Stimulated activated naive CD4-positive, alpha-beta T cell treated with Interleukin-2 at 50 U/mL for 16 hours (primary cell): ENCODE measurements at regions not wholly inside any gene's neighbourhood (a gene's known extent, or its start where the extent isn't known, plus 50 kb on each side); places are given as distances from the start of the nearest gene placed in this dataset.

Experiments
- DNase-seq: peaks from one replicate; lab custom pipeline; 2025; lab: John Stamatoyannopoulos, UW

GRCh38 chr7:155993420-155994278, 181.4 kb upstream of the SHH start:
- no peak for DNase-seq

DNA sequence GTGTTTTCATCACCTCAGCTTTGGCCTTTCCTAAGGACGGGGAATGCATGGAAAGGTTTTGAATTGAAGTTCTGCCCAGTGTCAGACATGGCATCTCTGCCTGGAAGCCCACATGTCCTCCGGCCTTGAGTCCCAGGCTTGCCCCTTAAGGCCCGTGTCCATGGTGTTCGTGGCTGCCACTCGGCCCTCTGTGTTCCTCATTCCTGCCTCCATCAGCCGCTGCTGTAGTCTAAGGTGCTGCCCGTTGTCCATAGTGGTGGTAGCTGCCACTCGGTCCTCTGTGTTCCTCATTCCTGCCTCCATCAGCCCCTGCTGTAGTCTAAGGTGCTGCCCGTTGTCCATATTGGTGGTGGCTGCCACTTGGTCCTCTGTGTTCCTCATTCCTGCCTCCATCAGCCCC, 180.7 kb upstream of the SHH start:
- no peak for DNase-seq

DNA sequence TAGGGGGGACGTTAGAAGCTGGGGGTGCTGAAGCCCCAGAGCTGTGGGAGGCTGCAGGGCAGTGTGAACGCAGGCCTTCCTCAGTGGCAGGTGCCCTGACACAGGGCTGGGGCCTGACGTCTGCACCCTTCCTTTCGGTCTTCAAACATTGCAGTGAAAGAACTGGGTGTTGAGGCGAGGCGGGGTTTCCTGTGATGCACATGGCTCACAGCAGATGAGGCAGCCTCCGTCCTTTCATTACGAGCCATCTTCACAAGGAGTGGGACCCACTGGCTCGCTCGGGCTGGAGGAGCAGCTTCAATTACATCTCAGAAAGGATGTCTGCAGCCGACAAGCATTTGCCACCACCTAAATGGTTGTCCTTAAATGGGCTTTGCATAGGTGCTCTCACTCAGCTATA, 180.3 kb upstream of the SHH start:
- DNase-seq = no peak

DNA sequence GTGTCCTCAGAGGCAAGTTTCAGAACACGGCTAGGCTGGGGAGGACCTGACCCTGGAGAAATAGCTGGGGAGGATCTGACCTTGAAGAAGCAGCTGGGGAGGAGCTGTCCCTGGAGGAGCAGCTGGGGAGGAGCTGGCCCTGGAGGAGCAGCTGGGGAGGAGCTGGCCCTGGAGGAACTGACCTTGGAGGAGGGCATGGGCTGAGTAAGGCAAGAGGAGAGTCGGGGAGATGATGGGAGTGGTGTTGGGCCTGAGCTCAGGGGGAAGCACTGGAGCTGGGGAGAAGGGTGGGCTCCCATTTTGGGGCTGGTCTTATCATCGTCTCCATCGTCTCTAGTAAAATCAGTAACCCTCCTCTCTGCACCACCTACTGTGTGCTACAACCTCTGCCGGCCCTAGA, 179.8 kb upstream of the SHH start:
- no peak for DNase-seq

- no peak for DNase-seq
Observed at GRCh38 chr7:155991470-155991869, 179.2 kb upstream of the SHH start.

GRCh38 chr7:155988416-155988815, 176.2 kb upstream of the SHH start:
- no peak for DNase-seq

DNA sequence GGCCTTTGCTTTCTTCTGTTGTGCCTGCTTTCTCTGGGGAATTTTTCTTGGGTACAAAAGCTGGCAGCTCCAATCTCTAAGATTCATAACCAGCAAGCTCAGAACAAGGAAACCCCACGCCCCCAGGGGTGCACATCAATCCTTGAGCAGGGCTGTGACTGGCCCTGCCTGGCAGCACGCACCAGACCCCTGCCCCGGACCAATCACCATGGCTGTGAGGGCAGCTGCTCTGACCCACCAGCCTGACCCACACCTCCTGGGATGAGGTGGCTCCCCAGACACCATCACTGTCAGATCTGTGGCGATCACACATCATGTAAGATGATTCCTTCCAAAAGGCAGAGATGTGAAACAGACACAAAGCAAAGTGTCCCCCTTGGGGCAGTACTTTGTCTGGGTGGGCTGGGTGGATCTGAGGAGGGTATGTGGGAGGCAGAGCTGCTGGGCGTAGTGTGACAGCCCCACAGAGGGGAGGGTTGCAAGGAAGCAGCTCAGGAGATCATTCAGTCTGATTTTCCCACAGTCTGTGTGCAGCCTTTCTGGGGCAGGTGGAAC, 175.5 kb upstream of the SHH start:
- DNase-seq = no peak

DNA sequence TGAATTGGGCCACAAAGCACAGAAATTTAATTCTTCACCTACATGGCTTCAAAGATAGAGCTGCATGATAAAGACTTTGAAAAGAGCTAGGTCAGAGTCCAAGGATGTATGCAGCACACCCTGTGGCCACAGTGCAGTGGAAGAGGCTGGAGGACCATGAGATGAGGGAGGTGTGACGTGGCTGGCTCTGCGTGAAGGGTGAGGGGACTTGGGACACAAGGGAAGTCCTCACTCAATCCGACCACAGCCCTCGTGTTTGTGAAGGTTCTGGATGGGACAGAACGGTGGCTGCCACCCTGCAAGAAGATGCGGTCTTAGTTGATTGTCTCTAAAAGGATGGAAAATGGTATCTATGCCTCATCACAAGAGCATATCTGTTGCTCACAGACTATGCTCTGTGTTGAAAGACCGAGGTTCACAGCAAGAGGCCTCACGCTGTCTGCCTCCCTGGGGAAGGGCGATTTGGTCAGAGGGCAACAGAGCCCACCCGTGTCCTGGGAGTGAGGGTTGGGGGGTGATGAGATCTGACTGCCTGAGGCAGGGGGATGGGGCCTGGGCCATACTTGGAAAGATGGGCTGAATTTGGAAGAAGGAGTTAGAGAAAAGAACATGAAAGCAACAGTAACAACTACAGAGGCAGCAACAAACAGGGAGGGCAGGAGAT, 174.4 kb upstream of the SHH start:
- DNase-seq = no peak

DNA sequence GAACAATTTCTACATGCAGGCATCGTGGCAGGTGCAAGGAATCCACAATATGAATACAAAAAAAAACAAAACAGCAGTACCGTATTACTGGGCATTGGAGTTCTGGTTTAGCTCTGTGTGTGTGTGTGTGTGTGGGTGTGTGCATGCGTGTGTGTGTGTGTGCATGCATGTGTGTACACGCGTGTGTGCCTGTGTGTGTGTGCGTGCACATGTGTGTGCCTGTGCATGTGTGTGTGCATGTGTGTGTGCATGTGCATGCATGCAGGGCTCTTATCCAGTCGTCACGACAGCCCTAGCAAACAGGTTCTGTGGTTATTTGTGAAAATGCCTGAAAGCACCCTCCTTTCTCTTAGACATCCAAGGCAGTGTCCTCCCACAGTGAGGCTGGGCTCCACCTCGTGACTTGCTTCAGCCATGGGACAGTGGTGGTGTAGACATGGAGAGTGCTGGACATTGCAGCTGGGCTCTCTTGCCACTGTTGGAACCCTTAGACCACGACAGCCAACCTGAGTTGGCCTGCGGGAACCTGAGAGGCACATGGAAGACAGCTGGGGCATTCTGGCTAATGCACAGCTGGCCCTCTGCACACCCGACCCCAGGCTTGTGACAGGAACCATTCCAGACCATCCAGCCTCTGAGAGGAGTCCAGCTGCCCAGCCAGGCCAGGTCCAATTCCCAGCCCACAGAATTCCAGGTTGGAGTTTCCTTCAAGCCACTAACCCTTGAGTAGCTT, 173.4 kb upstream of the SHH start:
- no peak for DNase-seq

- no peak for DNase-seq
Observed at GRCh38 chr7:155984609-155985405, 172.5 kb upstream of the SHH start.

- DNase-seq = no peak
Observed at GRCh38 chr7:155984028-155984580, 171.8 kb upstream of the SHH start.

- no peak for DNase-seq
Observed at GRCh38 chr7:155983176-155983815, 171.0 kb upstream of the SHH start.

DNA sequence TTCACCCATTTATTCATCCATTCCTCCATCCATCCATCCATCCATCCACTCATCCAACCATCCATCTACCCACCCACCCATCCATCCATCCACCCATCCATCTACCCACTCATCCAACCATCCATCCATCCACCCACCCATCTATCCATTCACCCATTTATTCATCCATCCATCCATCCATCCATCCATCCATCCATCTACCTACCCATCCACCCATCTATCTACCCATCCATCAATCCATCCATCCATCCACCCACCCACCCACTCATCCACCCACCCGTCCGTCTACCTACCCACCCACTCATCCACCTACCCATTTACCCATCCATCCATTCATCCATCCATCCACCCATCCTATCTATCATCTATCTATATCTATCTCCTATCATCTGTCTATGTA, 169.4 kb upstream of the SHH start:
- DNase-seq = no peak

GRCh38 chr7:155980841-155981240, 168.6 kb upstream of the SHH start:
- DNase-seq = no peak

DNA sequence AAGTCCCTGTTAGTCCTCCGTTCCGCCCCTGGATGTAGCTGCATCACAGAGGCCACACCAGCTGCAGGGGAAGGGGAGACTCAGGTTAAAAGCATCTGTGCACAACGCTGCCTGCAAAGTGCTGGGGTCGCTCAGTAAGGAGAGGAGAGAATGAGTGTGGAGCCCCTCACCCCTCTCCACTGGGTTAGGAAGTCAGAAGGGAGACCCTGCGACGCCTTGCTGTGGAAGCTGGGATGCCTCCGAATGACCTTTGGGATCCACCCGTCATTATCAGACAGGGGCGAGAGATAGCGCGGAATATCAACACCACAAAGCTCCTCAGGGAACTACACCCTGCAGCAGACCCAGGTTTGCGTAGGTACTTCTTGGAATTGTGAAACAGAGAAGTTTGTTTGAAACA, 167.7 kb upstream of the SHH start:
- no peak for DNase-seq

GRCh38 chr7:155979566-155979965, 167.3 kb upstream of the SHH start:
- DNase-seq = no peak

- DNase-seq = no peak
Observed at GRCh38 chr7:155975490-155975889, 163.2 kb upstream of the SHH start.

GRCh38 chr7:155974186-155974897, 162.1 kb upstream of the SHH start:
- DNase-seq = no peak

DNA sequence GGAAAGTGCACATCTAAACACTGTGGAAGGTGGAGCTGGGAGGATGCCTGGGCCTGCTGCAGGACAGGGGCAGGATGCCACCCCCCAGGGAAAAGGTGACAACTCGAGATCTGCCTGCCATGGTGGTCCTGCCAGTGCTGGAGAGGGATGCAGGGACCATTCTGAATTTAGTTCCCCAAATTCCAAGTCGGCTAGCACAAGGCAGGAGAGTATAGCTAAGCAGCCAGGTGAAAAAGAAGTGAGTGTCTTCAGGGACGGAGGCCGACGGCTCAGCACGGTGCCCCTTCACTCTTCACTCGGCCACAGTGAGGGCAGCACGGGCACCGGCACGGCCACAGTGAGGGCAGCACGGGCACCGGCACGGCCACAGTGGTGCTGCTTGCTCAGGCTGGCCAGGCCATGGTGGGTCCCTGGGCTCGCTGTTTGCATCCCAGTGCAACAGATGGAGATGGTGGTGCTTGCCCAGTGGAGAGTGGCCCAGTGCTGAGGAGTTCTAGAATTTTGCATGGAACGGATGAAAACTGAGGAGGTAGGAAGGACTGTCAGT, 161.3 kb upstream of the SHH start:
- no peak for DNase-seq
